C4-2B (cell line): ENCODE measurements at regions not wholly inside any gene's neighbourhood (a gene's known extent, or its start where the extent isn't known, plus 50 kb on each side); places are given as distances from the start of the nearest gene placed in this dataset.
A peak's percentile ranks its signal among the peaks of the same experiment; 100 is the strongest.

Experiments
- ZFX ChIP-seq: fragments of 450-650 bp; IDR thresholded peaks from 2 replicates; pipeline ENCODE4 v1.6.1; 2017
- TF ChIP-seq, protein P1 (sequence below): fragments of 450-650 bp; conservative IDR thresholded peaks from 2 replicates; pipeline ENCODE4 v1.5.1; 2017; ENCODE audit warnings: mild to moderate bottlenecking

DNA sequence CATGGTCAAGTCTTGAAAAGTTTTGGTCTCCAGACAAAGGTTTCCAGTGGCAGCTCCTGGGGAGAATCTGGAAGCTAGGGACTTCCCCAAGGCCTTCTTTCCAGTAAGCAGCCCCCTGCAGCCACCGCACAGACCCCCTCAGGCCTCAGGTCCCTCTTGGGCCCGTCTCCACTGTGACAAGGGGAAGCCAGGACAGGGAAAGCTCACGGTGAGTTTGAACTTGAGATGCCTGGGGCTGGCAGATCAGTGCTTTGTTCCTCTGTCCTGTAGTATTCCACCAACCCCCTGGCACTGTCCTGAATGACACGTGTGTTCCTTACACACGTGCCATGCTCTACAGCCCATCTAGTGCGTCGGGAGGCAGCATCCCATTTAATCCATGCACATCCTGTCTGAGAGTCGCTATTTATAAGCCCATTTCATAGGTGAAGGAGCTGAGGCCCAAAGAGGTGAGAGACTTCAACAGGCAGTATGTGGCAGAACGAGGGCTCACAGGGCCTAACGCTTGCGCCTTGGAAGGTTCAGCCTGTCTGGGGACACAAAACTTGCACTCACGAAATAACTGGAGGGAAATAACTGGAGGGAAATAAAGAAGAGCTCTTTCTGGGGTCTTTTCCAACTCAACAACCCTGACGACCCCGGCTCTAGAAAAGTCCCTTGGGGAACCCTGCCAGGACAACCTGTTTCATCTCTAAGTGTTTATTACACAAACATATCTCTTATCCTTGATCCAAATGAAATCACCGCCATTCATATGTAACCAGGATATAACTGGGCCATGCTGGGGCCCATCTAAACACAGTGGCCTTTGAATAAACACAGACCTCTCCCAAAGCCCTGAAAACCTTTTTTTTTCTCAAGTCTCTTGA is 123.0 kb downstream of the BANF2 start:
- TF ChIP-seq, protein P1, sequence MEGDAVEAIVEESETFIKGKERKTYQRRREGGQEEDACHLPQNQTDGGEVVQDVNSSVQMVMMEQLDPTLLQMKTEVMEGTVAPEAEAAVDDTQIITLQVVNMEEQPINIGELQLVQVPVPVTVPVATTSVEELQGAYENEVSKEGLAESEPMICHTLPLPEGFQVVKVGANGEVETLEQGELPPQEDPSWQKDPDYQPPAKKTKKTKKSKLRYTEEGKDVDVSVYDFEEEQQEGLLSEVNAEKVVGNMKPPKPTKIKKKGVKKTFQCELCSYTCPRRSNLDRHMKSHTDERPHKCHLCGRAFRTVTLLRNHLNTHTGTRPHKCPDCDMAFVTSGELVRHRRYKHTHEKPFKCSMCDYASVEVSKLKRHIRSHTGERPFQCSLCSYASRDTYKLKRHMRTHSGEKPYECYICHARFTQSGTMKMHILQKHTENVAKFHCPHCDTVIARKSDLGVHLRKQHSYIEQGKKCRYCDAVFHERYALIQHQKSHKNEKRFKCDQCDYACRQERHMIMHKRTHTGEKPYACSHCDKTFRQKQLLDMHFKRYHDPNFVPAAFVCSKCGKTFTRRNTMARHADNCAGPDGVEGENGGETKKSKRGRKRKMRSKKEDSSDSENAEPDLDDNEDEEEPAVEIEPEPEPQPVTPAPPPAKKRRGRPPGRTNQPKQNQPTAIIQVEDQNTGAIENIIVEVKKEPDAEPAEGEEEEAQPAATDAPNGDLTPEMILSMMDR: no peak
- TF ChIP-seq ZFX: 0 out of 2 replicates have a peak, but pooled peaks have one; percentile 1
